Activated T-helper 1 cell treated with anti-CD3 and anti-CD28 coated beads, Interleukin-2, amount 50 U/mL, for 16 hours (primary cell): ENCODE measurements at regions not wholly inside any gene's neighbourhood (a gene's known extent, or its start where the extent isn't known, plus 50 kb on each side); places are given as distances from the start of the nearest gene placed in this dataset.

ENCODE experiments used
- DNase-seq, 2 donors: peaks; one replicate each; pipeline ENCODE4 v3.0.0-alpha.2; 2020; ENCODE audit warnings: low read depth in 1 of 2, low spot score in 1 of 2

GRCh38 chr4:101594588-101594987, 195.9 kb upstream of the BANK1 start:
- DNase-seq: no peak

- no peak for DNase-seq
Observed at GRCh38 chr4:101593666-101594065, 196.9 kb upstream of the BANK1 start.

GRCh38 chr4:101584306-101584705, 206.2 kb upstream of the BANK1 start:
- no peak for DNase-seq

- DNase-seq: no peak
Observed at GRCh38 chr4:101563126-101563525, 215.8 kb upstream of the PPP3CA start.

GRCh38 chr4:101556842-101557241, 209.5 kb upstream of the PPP3CA start:
- DNase-seq: no peak

- no peak for DNase-seq
Observed at GRCh38 chr4:101555341-101555880, 208.1 kb upstream of the PPP3CA start.

- no peak for DNase-seq
Observed at GRCh38 chr4:101540336-101540735, 193.0 kb upstream of the PPP3CA start.

- DNase-seq: no peak
Observed at GRCh38 chr4:101528526-101528925, 181.2 kb upstream of the PPP3CA start.

GRCh38 chr4:101527188-101527587, 179.9 kb upstream of the PPP3CA start:
- DNase-seq: peak in 1 of 2 donors; percentile 40

GRCh38 chr4:101515566-101515965, 168.2 kb upstream of the PPP3CA start:
- no peak for DNase-seq

- no peak for DNase-seq
Observed at GRCh38 chr4:101515099-101515498, 167.8 kb upstream of the PPP3CA start.

- DNase-seq: no peak
Observed at GRCh38 chr4:101512416-101512815, 165.1 kb upstream of the PPP3CA start.

- DNase-seq: no peak
Observed at GRCh38 chr4:101501421-101501820, 154.1 kb upstream of the PPP3CA start.

- DNase-seq: no peak
Observed at GRCh38 chr4:101500742-101501141, 153.4 kb upstream of the PPP3CA start.

- DNase-seq: no peak
Observed at GRCh38 chr4:101475246-101475645, 127.9 kb upstream of the PPP3CA start.

- DNase-seq: no peak
Observed at GRCh38 chr4:101471201-101471600, 123.9 kb upstream of the PPP3CA start.

- no peak for DNase-seq
Observed at GRCh38 chr4:101464596-101464995, 117.3 kb upstream of the PPP3CA start.

GRCh38 chr4:101458914-101459313, 111.6 kb upstream of the PPP3CA start:
- no peak for DNase-seq

GRCh38 chr4:101458473-101458872, 111.1 kb upstream of the PPP3CA start:
- no peak for DNase-seq

GRCh38 chr4:101451086-101451485, 103.8 kb upstream of the PPP3CA start:
- DNase-seq: no peak

- no peak for DNase-seq
Observed at GRCh38 chr4:101441446-101441845, 94.1 kb upstream of the PPP3CA start.

GRCh38 chr4:101439926-101440325, 92.6 kb upstream of the PPP3CA start:
- no peak for DNase-seq

GRCh38 chr4:101421386-101421785, 74.1 kb upstream of the PPP3CA start:
- DNase-seq: no peak

GRCh38 chr4:101420661-101421060, 73.3 kb upstream of the PPP3CA start:
- no peak for DNase-seq
